Caco-2 (cell line): ENCODE measurements at regions not wholly inside any gene's neighbourhood (a gene's known extent, or its start where the extent isn't known, plus 50 kb on each side); places are given as distances from the start of the nearest gene placed in this dataset.
"Not testable (repeated sequence)": the region's sequence is repeated elsewhere in the genome, so short reads cannot be mapped to it uniquely, and the experiment has no call there.

Experiments
- BruUV-seq: library from RNA; stranded (reverse); fragments of 400-500 nt; replicated peaks from 2 replicates; lab custom pipeline; 2021; lab: Mats Ljungman, UMichigan
- CTCF ChIA-PET: fragments of 300-600 bp; sonication (Branson Sonifier 250); formaldehyde crosslinking; loops from one replicate; lab custom pipeline; 2022; ENCODE audit warnings: antibody characterized with exemption; lab: Charles Lee
- POLR2A ChIA-PET: fragments of 300-600 bp; sonication (Branson Sonifier 250); formaldehyde crosslinking; loops from one replicate; lab custom pipeline; 2022; ENCODE audit warnings: antibody characterized with exemption; lab: Charles Lee
- DNase-seq, 2 experiments: peaks; one replicate each; pipeline versions ENCODE4 v3.0.0 to v3.0.0-alpha.2; 2020 to 2022
- H3K27me3 ChIP-seq: replicated peaks from 2 replicates; pipeline ENCODE4 v1.6.0; 2011; ENCODE audit warnings: low read length; ENCODE audit not compliant: control insufficient read depth, insufficient read depth
- H3K36me3 ChIP-seq: 2 replicates; pipeline ENCODE4 v1.5.1; 2011; ENCODE audit warnings: low read length; ENCODE audit not compliant: control insufficient read depth, insufficient read depth
- H3K4me1 ChIP-seq: fragments of 250-450 bp; sonication (Bioruptor Pico); 2 replicates; pipeline ENCODE4 v1.5.1; 2020; ENCODE audit warnings: mild to moderate bottlenecking
- H3K4me3 ChIP-seq: 2 replicates; pipeline ENCODE4 v1.5.1; 2011; ENCODE audit warnings: low read depth, mild to moderate bottlenecking, control low read depth, low read length
- H3K9me3 ChIP-seq: fragments of 250-450 bp; sonication (Bioruptor Pico); 2 replicates; pipeline ENCODE4 v1.5.1; 2020; ENCODE audit warnings: mild to moderate bottlenecking, moderate library complexity
- H3K27ac Mint-ChIP-seq: one replicate; pipeline ENCODE4 v1.8.0; 2022; ENCODE audit warnings: mixed read lengths; ENCODE audit not compliant: unreplicated experiment
- H3K27me3 Mint-ChIP-seq: one replicate; pipeline ENCODE4 v1.8.0; 2022; ENCODE audit warnings: mixed read lengths; ENCODE audit not compliant: insufficient read depth, unreplicated experiment
- H3K36me3 Mint-ChIP-seq: one replicate; pipeline ENCODE4 v1.8.0; 2022; ENCODE audit warnings: mild to moderate bottlenecking, mixed read lengths; ENCODE audit not compliant: insufficient read depth, unreplicated experiment
- H3K4me1 Mint-ChIP-seq: one replicate; pipeline ENCODE4 v1.8.0; 2022; ENCODE audit warnings: low read depth, mixed read lengths; ENCODE audit not compliant: unreplicated experiment
- H3K4me3 Mint-ChIP-seq: one replicate; pipeline ENCODE4 v1.8.0; 2022; ENCODE audit warnings: mild to moderate bottlenecking, moderate library complexity, mixed read lengths; ENCODE audit not compliant: unreplicated experiment
- H3K9me3 Mint-ChIP-seq: one replicate; pipeline ENCODE4 v1.8.0; 2022; ENCODE audit warnings: mixed read lengths; ENCODE audit not compliant: unreplicated experiment
- CTCF ChIP-seq, 2 experiments: fragments of 200-600 bp in 1 of 2; IDR thresholded peaks; 1 replicate in 1 of 2; 2 replicates in 1 of 2; pipeline versions ENCODE4 v1.5.1 to v1.8.0; 2011 to 2022; ENCODE audit warnings: antibody characterized with exemption in 1 of 2, control low read depth in 1 of 2, inconsistent platforms in 1 of 2, low read depth in 1 of 2, low read length in 1 of 2, mild to moderate bottlenecking in 1 of 2, moderate library complexity in 1 of 2; ENCODE audit not compliant: insufficient read depth in 1 of 2, severe bottlenecking in 1 of 2, unreplicated experiment in 1 of 2
- intact Hi-C: fragments of 100-400 bp; cut with micrococcal nuclease; formaldehyde crosslinking; loops from one replicate; pipeline ENCODE4 v1.10.0; 2022; ENCODE audit not compliant: unreplicated experiment

- POLR2A ChIA-PET: no interaction called here
- Histone ChIP-seq H3K4me1 (no peaks in the 10 kb centered on the region), H3K4me3 (no peak overlapping the region), H3K36me3 (no peaks in the 10 kb centered on the region), H3K9me3 (no peaks in the 10 kb centered on the region), H3K27me3 (no peaks in the 10 kb centered on the region)
- no peak overlapping the region for H3K4me3 Mint-ChIP-seq
- no peaks in the 10 kb centered on the region for H3K4me1 Mint-ChIP-seq
- peaks cover 3% of the 10 kb centered on the region for H3K27me3 Mint-ChIP-seq
- no TSS peak for BruUV-seq
- intact Hi-C loops: no loop called here
- H3K9me3 Mint-ChIP-seq: no peaks in the 10 kb centered on the region
- CTCF ChIA-PET: no interaction called here
- H3K36me3 Mint-ChIP-seq: no peaks in the 10 kb centered on the region
- no peak for TF ChIP-seq CTCF (IDR thresholded peaks at IDR 0.05; ENCODE audit: insufficient read depth in 1 of 2, low read depth in 1 of 2, low read length in 1 of 2, severe bottlenecking in 1 of 2, unreplicated experiment in 1 of 2)
- no peak for DNase-seq
- no peak overlapping the region for H3K27ac Mint-ChIP-seq
Observed at GRCh38 chr12:72209086-72209485, 63.1 kb upstream of the TRHDE start.

GRCh38 chr12:72214163-72214562 lies 58.0 kb upstream of the TRHDE start:
- H3K9me3 Mint-ChIP-seq: no peaks in the 10 kb centered on the region
- no peak overlapping the region for H3K4me3 Mint-ChIP-seq
- Histone ChIP-seq H3K36me3 (no peaks in the 10 kb centered on the region), H3K4me3 (no peak overlapping the region), H3K9me3 (no peaks in the 10 kb centered on the region), H3K27me3 (no peaks in the 10 kb centered on the region), H3K4me1 (no peaks in the 10 kb centered on the region)
- H3K4me1 Mint-ChIP-seq: no peaks in the 10 kb centered on the region
- intact Hi-C loops: no loop called here
- no peak overlapping the region for H3K27ac Mint-ChIP-seq
- BruUV-seq: no TSS peak
- H3K36me3 Mint-ChIP-seq: no peaks in the 10 kb centered on the region
- DNase-seq: no peak
- POLR2A ChIA-PET: no interaction called here
- CTCF ChIA-PET: no interaction called here
- no peak for TF ChIP-seq CTCF (IDR thresholded peaks at IDR 0.05; ENCODE audit: insufficient read depth in 1 of 2, low read depth in 1 of 2, low read length in 1 of 2, severe bottlenecking in 1 of 2, unreplicated experiment in 1 of 2)
- H3K27me3 Mint-ChIP-seq: peaks cover 2% of the 10 kb centered on the region

GRCh38 chr12:72215287-72215686 lies 56.9 kb upstream of the TRHDE start:
- H3K36me3 ChIP-seq, POLR2A ChIA-PET, H3K4me1 Mint-ChIP-seq, intact Hi-C loops, H3K9me3 ChIP-seq, H3K4me1 ChIP-seq, H3K27ac Mint-ChIP-seq, H3K9me3 Mint-ChIP-seq, BruUV-seq, H3K27me3 ChIP-seq, H3K36me3 Mint-ChIP-seq, H3K4me3 Mint-ChIP-seq, DNase-seq, H3K27me3 Mint-ChIP-seq, H3K4me3 ChIP-seq: not testable (repeated sequence)
- CTCF ChIA-PET: interaction anchor here (0.6 kb wide), 1 partner anchor 198 kb away, joined by 3 read pairs; no protein-coding TSS in a partner anchor

- no TSS peak for BruUV-seq
- intact Hi-C loops: no loop called here
- CTCF ChIA-PET: no interaction called here
- H3K4me3 Mint-ChIP-seq: no peak overlapping the region
- H3K36me3 ChIP-seq: no peaks in the 10 kb centered on the region
- no peaks in the 10 kb centered on the region for H3K36me3 Mint-ChIP-seq
- no peaks in the 10 kb centered on the region for H3K4me1 Mint-ChIP-seq
- TF ChIP-seq CTCF (IDR thresholded peaks at IDR 0.05; ENCODE audit: insufficient read depth in 1 of 2, low read depth in 1 of 2, low read length in 1 of 2, severe bottlenecking in 1 of 2, unreplicated experiment in 1 of 2): no peak
- H3K4me1 ChIP-seq: no peaks in the 10 kb centered on the region
- H3K27me3 Mint-ChIP-seq: peaks cover under 1% of the 10 kb centered on the region
- H3K4me3 ChIP-seq: no peak overlapping the region
- H3K27ac Mint-ChIP-seq: no peak overlapping the region
- no peak for DNase-seq
- no peaks in the 10 kb centered on the region for H3K9me3 Mint-ChIP-seq
- POLR2A ChIA-PET: no interaction called here
- H3K9me3 ChIP-seq: no peaks in the 10 kb centered on the region
- H3K27me3 ChIP-seq: no peaks in the 10 kb centered on the region
Observed at GRCh38 chr12:72219937-72220336, 52.2 kb upstream of the TRHDE start.
